CD4-positive, CD25-positive, alpha-beta regulatory T cell (primary cell): ENCODE measurements at regions not wholly inside any gene's neighbourhood (a gene's known extent, or its start where the extent isn't known, plus 50 kb on each side); places are given as distances from the start of the nearest gene placed in this dataset.
"Not testable (repeated sequence)": the region's sequence is repeated elsewhere in the genome, so short reads cannot be mapped to it uniquely, and the experiment has no call there.

Source experiments
- ATAC-seq, 2 donors: fragments of 150-1000 bp; cut with Tn5 transposase; one replicate each; pipeline ENCODE4 v1.10.0; 2021; ENCODE audit warnings: low read depth in 2 of 2, moderate number of reproducible peaks in 2 of 2, moderate library complexity in 1 of 2
- DNase-seq, 3 donors: peaks; one replicate each; pipeline versions ENCODE4 v3.0.0 to v3.0.0-alpha.2; 2012 to 2022; ENCODE audit warnings: mixed read lengths in 1 of 3
- H3K27ac ChIP-seq: one replicate; pipeline ENCODE4 v1.7.0; 2013; ENCODE audit warnings: mild to moderate bottlenecking, low read length; ENCODE audit not compliant: insufficient read depth, poor library complexity, severe bottlenecking
- H3K27me3 ChIP-seq: one replicate; pipeline ENCODE4 v1.7.0; 2013; ENCODE audit warnings: low read length; ENCODE audit not compliant: control insufficient read depth, insufficient read depth
- H3K36me3 ChIP-seq: one replicate; pipeline ENCODE4 v1.7.0; 2013; ENCODE audit warnings: mild to moderate bottlenecking, low read length, moderate library complexity; ENCODE audit not compliant: control insufficient read depth, insufficient read depth
- H3K4me1 ChIP-seq: 2 replicates; pipeline ENCODE4 v1.7.0; 2013; ENCODE audit warnings: mild to moderate bottlenecking, low read length; ENCODE audit not compliant: insufficient read depth, control insufficient read depth, poor library complexity, severe bottlenecking
- H3K4me3 ChIP-seq: one replicate; pipeline ENCODE4 v1.7.0; 2013; ENCODE audit warnings: low read depth, mild to moderate bottlenecking, low read length, moderate library complexity
- H3K9me3 ChIP-seq, 2 experiments: 1 replicate in 1 of 2; 2 replicates in 1 of 2; pipeline ENCODE4 v1.7.0; 2013; ENCODE audit warnings: low read length in 2 of 2, mild to moderate bottlenecking in 1 of 2, moderate library complexity in 1 of 2; ENCODE audit not compliant: control insufficient read depth in 2 of 2
- H3K27ac Mint-ChIP-seq, 3 donors: one replicate each; pipeline ENCODE4 v1.8.0; 2020 to 2022; ENCODE audit warnings: mild to moderate bottlenecking in 3 of 3, mixed read lengths in 3 of 3, moderate library complexity in 2 of 3
- H3K27me3 Mint-ChIP-seq: one replicate; pipeline ENCODE4 v1.8.0; 2022; ENCODE audit warnings: mild to moderate bottlenecking, mixed read lengths
- H3K36me3 Mint-ChIP-seq: one replicate; pipeline ENCODE4 v1.8.0; 2020; ENCODE audit warnings: mixed read lengths
- H3K4me1 Mint-ChIP-seq, 4 donors: one replicate each; pipeline ENCODE4 v1.8.0; 2020 to 2022; ENCODE audit warnings: mixed read lengths in 4 of 4, mild to moderate bottlenecking in 1 of 4
- H3K4me3 Mint-ChIP-seq, 4 donors: one replicate each; pipeline ENCODE4 v1.8.0; 2020 to 2022; ENCODE audit warnings: mild to moderate bottlenecking in 4 of 4, mixed read lengths in 4 of 4, moderate library complexity in 3 of 4
- H3K9me3 Mint-ChIP-seq, 7 donors: one replicate each; pipeline ENCODE4 v1.8.0; 2020 to 2022; ENCODE audit warnings: mixed read lengths in 7 of 7, mild to moderate bottlenecking in 3 of 7, moderate library complexity in 2 of 7

GRCh38 chr4:3629176-3629575, 97.0 kb upstream of the LRPAP1 start:
- not testable (repeated sequence) for ATAC-seq, H3K9me3 Mint-ChIP-seq, H3K36me3 ChIP-seq, H3K9me3 ChIP-seq, H3K4me1 ChIP-seq, H3K27ac ChIP-seq, DNase-seq, H3K27ac Mint-ChIP-seq, H3K36me3 Mint-ChIP-seq, H3K27me3 ChIP-seq, H3K4me3 Mint-ChIP-seq, H3K27me3 Mint-ChIP-seq, H3K4me1 Mint-ChIP-seq, H3K4me3 ChIP-seq

GRCh38 chr4:3628868-3629175, 96.6 kb upstream of the LRPAP1 start:
- Histone ChIP-seq H3K4me3 (no peak overlapping the region), H3K27me3 (no peaks in the 10 kb centered on the region), H3K9me3 (no peaks in the 10 kb centered on the region), H3K27ac (no peak overlapping the region), H3K36me3 (no peaks in the 10 kb centered on the region), H3K4me1 (no peaks in the 10 kb centered on the region)
- DNase-seq, result no peak
- Mint-ChIP-seq H3K9me3 (peaks cover 0 to 1% (median 0%) of the 10 kb centered on the region in 7 donors), H3K36me3 (no peaks in the 10 kb centered on the region), H3K27ac (no peak overlapping the region), H3K4me3 (no peak overlapping the region), H3K27me3 (peaks cover 5% of the 10 kb centered on the region), H3K4me1 (no peaks in the 10 kb centered on the region)
- no peak for ATAC-seq

- not testable (repeated sequence) for H3K36me3 Mint-ChIP-seq, H3K27me3 ChIP-seq, H3K9me3 Mint-ChIP-seq, H3K4me3 Mint-ChIP-seq, H3K27ac ChIP-seq, H3K4me1 ChIP-seq, DNase-seq, H3K4me1 Mint-ChIP-seq, H3K36me3 ChIP-seq, H3K4me3 ChIP-seq, H3K27me3 Mint-ChIP-seq, H3K27ac Mint-ChIP-seq, H3K9me3 ChIP-seq, ATAC-seq
Measured at GRCh38 chr4:3627967-3628867, 96.0 kb upstream of the LRPAP1 start.

GRCh38 chr4:3627456-3627855, 95.2 kb upstream of the LRPAP1 start:
- not testable (repeated sequence) for H3K4me1 ChIP-seq, H3K27me3 ChIP-seq, H3K36me3 ChIP-seq, H3K27ac Mint-ChIP-seq, H3K9me3 Mint-ChIP-seq, ATAC-seq, H3K36me3 Mint-ChIP-seq, DNase-seq, H3K27ac ChIP-seq, H3K4me1 Mint-ChIP-seq, H3K4me3 ChIP-seq, H3K27me3 Mint-ChIP-seq, H3K9me3 ChIP-seq, H3K4me3 Mint-ChIP-seq

GRCh38 chr4:3626131-3626884, 94.1 kb upstream of the LRPAP1 start:
- H3K36me3 ChIP-seq, ATAC-seq: not testable (repeated sequence)

GRCh38 chr4:3625286-3625875, 93.2 kb upstream of the LRPAP1 start:
- not testable (repeated sequence) for DNase-seq, H3K27me3 ChIP-seq, H3K27me3 Mint-ChIP-seq, H3K9me3 Mint-ChIP-seq, H3K27ac ChIP-seq, H3K4me3 Mint-ChIP-seq, H3K36me3 Mint-ChIP-seq, H3K4me3 ChIP-seq, H3K4me1 Mint-ChIP-seq, H3K9me3 ChIP-seq, H3K4me1 ChIP-seq, ATAC-seq, H3K36me3 ChIP-seq
- peak overlapping the region in 1 of 3 donors; percentile 5 for H3K27ac Mint-ChIP-seq

More at GRCh38 chr4:3626131-3626884, 94.1 kb upstream of the LRPAP1 start:
- not testable (repeated sequence) for H3K4me3 ChIP-seq, H3K27ac ChIP-seq, H3K4me1 Mint-ChIP-seq, H3K9me3 ChIP-seq, H3K36me3 Mint-ChIP-seq, H3K9me3 Mint-ChIP-seq, H3K4me1 ChIP-seq, H3K4me3 Mint-ChIP-seq, H3K27me3 ChIP-seq, H3K27me3 Mint-ChIP-seq, H3K27ac Mint-ChIP-seq, DNase-seq

- not testable (repeated sequence) for H3K4me1 Mint-ChIP-seq, H3K9me3 Mint-ChIP-seq, H3K27me3 ChIP-seq, H3K4me3 Mint-ChIP-seq, H3K4me1 ChIP-seq, H3K4me3 ChIP-seq, H3K27ac ChIP-seq, H3K9me3 ChIP-seq, H3K36me3 ChIP-seq, ATAC-seq, H3K27me3 Mint-ChIP-seq, H3K27ac Mint-ChIP-seq, H3K36me3 Mint-ChIP-seq, DNase-seq
Measured at GRCh38 chr4:3623809-3624329, 91.6 kb upstream of the LRPAP1 start.
